CD4-positive, alpha-beta memory T cell (primary cell): ENCODE measurements at regions not wholly inside any gene's neighbourhood (a gene's known extent, or its start where the extent isn't known, plus 50 kb on each side); places are given as distances from the start of the nearest gene placed in this dataset.

Experiments
- CTCF ChIA-PET: fragments of 350-600 bp; sonication (Branson Sonifier 250); formaldehyde crosslinking; loops from one replicate; lab custom pipeline; 2021; ENCODE audit warnings: inconsistent platforms; ENCODE audit not compliant: partially characterized antibody; lab: Charles Lee
- POLR2A ChIA-PET: fragments of 350-600 bp; sonication (Branson Sonifier 250); formaldehyde crosslinking; loops from one replicate; lab custom pipeline; 2021; ENCODE audit not compliant: partially characterized antibody; lab: Charles Lee
- DNase-seq, 5 donors: peaks; one replicate each; pipeline versions ENCODE4 v3.0.0 to v3.0.0-alpha.2; 2020 to 2022; ENCODE audit warnings: mixed read lengths in 1 of 5
- H3K27ac ChIP-seq: one replicate; pipeline ENCODE4 v1.7.0; 2013; ENCODE audit warnings: low read depth, low read length
- H3K27me3 ChIP-seq: 2 replicates; pipeline ENCODE4 v1.7.0; 2013; ENCODE audit warnings: mild to moderate bottlenecking, low read length, moderate library complexity; ENCODE audit not compliant: insufficient read depth
- H3K36me3 ChIP-seq: 2 replicates; pipeline ENCODE4 v1.7.0; 2013; ENCODE audit warnings: mild to moderate bottlenecking, low read length, moderate library complexity; ENCODE audit not compliant: insufficient read depth
- H3K4me1 ChIP-seq: 2 replicates; pipeline ENCODE4 v1.7.0; 2013; ENCODE audit warnings: mild to moderate bottlenecking, low read length, moderate library complexity; ENCODE audit not compliant: insufficient read depth
- H3K4me3 ChIP-seq, 2 donors: one replicate each; pipeline ENCODE4 v1.7.0; 2013; ENCODE audit warnings: low read length in 2 of 2, mild to moderate bottlenecking in 1 of 2
- H3K9me3 ChIP-seq, 2 donors: one replicate each; pipeline ENCODE4 v1.7.0; 2013; ENCODE audit warnings: low read length in 2 of 2, control low read depth in 1 of 2; ENCODE audit not compliant: control insufficient read depth in 1 of 2
- H3K27ac Mint-ChIP-seq, 7 donors: one replicate each; pipeline ENCODE4 v1.8.0; 2020 to 2021; ENCODE audit warnings: mixed read lengths in 7 of 7, mild to moderate bottlenecking in 6 of 7, inconsistent platforms in 3 of 7, moderate library complexity in 3 of 7
- H3K27me3 Mint-ChIP-seq, 2 donors: one replicate each; pipeline ENCODE4 v1.8.0; 2020 to 2021; ENCODE audit warnings: mixed read lengths in 2 of 2
- H3K36me3 Mint-ChIP-seq, 2 donors: one replicate each; pipeline ENCODE4 v1.8.0; 2020 to 2021; ENCODE audit warnings: mixed read lengths in 2 of 2, inconsistent platforms in 1 of 2, mild to moderate bottlenecking in 1 of 2
- H3K4me1 Mint-ChIP-seq, 4 donors: one replicate each; pipeline ENCODE4 v1.8.0; 2020 to 2021; ENCODE audit warnings: mixed read lengths in 4 of 4, mild to moderate bottlenecking in 1 of 4
- H3K4me3 Mint-ChIP-seq, 8 donors: one replicate each; pipeline ENCODE4 v1.8.0; 2020 to 2021; ENCODE audit warnings: mixed read lengths in 8 of 8, mild to moderate bottlenecking in 7 of 8, moderate library complexity in 6 of 8, inconsistent platforms in 3 of 8
- H3K9me3 Mint-ChIP-seq, 8 donors: one replicate each; pipeline ENCODE4 v1.8.0; 2020 to 2021; ENCODE audit warnings: mixed read lengths in 8 of 8, mild to moderate bottlenecking in 5 of 8, inconsistent platforms in 3 of 8, moderate library complexity in 1 of 8
- intact Hi-C: fragments of 100-400 bp; cut with micrococcal nuclease; formaldehyde crosslinking; loops from one replicate; pipeline ENCODE4 v1.15.1; 2023

DNA sequence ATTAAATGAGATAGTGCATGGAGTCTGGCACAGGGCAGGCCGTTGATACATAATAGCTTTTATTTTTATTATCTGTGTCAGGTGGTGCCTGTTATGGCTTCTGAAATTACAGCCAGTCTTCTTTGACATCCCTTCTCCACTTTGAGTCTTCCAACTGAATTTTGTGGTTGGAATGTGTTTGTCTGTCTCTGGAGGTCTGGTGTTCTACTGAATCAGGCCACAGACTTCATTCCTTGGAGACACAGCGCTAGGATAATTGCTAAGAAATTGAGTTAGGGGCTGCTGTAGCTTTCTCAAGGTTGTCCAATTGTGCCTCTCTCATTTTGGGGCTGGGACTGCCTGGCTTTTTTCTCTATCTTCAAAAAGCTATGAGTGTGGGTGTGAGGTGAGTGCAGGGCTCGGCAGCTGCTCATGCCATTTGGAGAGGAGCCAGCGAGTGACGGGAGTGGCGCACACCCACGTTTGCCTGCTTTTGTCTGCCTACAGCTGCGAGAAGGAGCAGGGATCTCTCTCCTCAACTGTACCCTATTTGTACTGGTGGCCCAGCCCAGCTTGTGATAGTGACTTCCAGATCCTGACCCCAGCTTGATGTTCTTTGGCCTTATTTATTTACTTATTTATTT lies 49.8 kb upstream of the SYN2 start:
- Histone ChIP-seq H3K27ac (no peak overlapping the region), H3K27me3 (no peaks in the 10 kb centered on the region), H3K4me1 (no peaks in the 10 kb centered on the region), H3K36me3 (no peaks in the 10 kb centered on the region), H3K9me3 (no peaks in the 10 kb centered on the region), H3K4me3 (no peak overlapping the region)
- ChIA-PET CTCF (interaction anchor here (0.5 kb wide), 1 partner anchor 1356 kb away, joined by 3 read pairs; no protein-coding TSS in a partner anchor), POLR2A (no interaction called here)
- no peak for DNase-seq
- intact Hi-C loops: no loop called here
- no peaks in the 10 kb centered on the region for H3K36me3 Mint-ChIP-seq
- H3K27ac Mint-ChIP-seq: no peak overlapping the region
- no peak overlapping the region for H3K4me3 Mint-ChIP-seq
- H3K4me1 Mint-ChIP-seq: no peaks in the 10 kb centered on the region
- H3K9me3 Mint-ChIP-seq: peaks cover 0 to 3% (median 2%) of the 10 kb centered on the region in 8 donors
- H3K27me3 Mint-ChIP-seq: peaks cover 6 to 19% of the 10 kb centered on the region in 2 donors
